ENCODE measurements at regions not wholly inside any gene's neighbourhood (a gene's known extent, or its start where the extent isn't known, plus 50 kb on each side); places are given as distances from the start of the nearest gene placed in this dataset.

DNA sequence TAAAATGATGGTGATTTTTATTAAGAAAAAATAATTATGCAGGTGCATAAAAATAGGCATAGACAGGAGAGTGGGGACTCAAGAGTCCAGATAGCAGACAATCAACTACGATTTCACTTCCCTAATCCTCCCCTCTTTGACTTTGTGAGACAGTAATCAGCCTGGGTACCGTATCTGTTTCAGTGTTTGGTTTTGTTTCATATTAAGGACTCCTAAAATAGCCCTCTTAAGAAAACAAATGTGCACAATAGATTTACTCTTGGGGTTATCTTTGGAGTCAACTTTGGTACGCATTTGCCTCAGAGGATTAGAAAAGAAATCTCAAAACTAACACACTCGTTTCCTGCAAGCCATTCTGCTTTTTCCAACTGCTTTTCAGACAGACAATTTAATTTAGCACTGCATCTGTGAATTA lies 96.3 kb downstream of the ZNF608 start:
- TF ChIP-seq, protein P1, sequence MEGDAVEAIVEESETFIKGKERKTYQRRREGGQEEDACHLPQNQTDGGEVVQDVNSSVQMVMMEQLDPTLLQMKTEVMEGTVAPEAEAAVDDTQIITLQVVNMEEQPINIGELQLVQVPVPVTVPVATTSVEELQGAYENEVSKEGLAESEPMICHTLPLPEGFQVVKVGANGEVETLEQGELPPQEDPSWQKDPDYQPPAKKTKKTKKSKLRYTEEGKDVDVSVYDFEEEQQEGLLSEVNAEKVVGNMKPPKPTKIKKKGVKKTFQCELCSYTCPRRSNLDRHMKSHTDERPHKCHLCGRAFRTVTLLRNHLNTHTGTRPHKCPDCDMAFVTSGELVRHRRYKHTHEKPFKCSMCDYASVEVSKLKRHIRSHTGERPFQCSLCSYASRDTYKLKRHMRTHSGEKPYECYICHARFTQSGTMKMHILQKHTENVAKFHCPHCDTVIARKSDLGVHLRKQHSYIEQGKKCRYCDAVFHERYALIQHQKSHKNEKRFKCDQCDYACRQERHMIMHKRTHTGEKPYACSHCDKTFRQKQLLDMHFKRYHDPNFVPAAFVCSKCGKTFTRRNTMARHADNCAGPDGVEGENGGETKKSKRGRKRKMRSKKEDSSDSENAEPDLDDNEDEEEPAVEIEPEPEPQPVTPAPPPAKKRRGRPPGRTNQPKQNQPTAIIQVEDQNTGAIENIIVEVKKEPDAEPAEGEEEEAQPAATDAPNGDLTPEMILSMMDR (IDR thresholded peaks at IDR 0.05; ENCODE audit: extremely low read depth in 1 of 2, insufficient read depth in 1 of 2, low read depth in 1 of 2, low read length in 2 of 2): no peak
- TF ChIP-seq POLR2A (IDR thresholded peaks at IDR 0.05; ENCODE audit: low read depth, low read length) (peak; percentile 13), EZH2 (IDR thresholded peaks at IDR 0.05; ENCODE audit: borderline replicate concordance, low read depth, low read length, severe bottlenecking) (no peak), GATA2 (IDR thresholded peaks at IDR 0.05; ENCODE audit: insufficient read depth, insufficient read length, low read depth, low read length) (peak; percentile 30), MAX (IDR thresholded peaks at IDR 0.05; ENCODE audit: insufficient read depth, insufficient read length) (no peak), JUN (IDR thresholded peaks at IDR 0.05; ENCODE audit: borderline replicate concordance, insufficient read depth, insufficient read length, low read depth) (peak; percentile 17), POLR2AphosphoS5 (IDR thresholded peaks at IDR 0.05; ENCODE audit: insufficient read depth, low read depth, low read length) (no peak), FOS (IDR thresholded peaks at IDR 0.05; ENCODE audit: borderline replicate concordance, insufficient read depth, low read length) (no peak)

Data from endothelial cell of umbilical vein (primary cell).